ENCODE measurements at regions not wholly inside any gene's neighbourhood (a gene's known extent, or its start where the extent isn't known, plus 50 kb on each side); places are given as distances from the start of the nearest gene placed in this dataset.

- TF ChIP-seq, protein P1, sequence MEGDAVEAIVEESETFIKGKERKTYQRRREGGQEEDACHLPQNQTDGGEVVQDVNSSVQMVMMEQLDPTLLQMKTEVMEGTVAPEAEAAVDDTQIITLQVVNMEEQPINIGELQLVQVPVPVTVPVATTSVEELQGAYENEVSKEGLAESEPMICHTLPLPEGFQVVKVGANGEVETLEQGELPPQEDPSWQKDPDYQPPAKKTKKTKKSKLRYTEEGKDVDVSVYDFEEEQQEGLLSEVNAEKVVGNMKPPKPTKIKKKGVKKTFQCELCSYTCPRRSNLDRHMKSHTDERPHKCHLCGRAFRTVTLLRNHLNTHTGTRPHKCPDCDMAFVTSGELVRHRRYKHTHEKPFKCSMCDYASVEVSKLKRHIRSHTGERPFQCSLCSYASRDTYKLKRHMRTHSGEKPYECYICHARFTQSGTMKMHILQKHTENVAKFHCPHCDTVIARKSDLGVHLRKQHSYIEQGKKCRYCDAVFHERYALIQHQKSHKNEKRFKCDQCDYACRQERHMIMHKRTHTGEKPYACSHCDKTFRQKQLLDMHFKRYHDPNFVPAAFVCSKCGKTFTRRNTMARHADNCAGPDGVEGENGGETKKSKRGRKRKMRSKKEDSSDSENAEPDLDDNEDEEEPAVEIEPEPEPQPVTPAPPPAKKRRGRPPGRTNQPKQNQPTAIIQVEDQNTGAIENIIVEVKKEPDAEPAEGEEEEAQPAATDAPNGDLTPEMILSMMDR (conservative IDR thresholded peaks at IDR 0.05; ENCODE audit: low read length): no peak
- no peak for TF ChIP-seq EZH2phosphoT487 (IDR thresholded peaks at IDR 0.05; ENCODE audit: borderline replicate concordance, low read depth, low read length)
These were observed 52.3 kb upstream of the TIAM2 start for GRCh38 chr6:154942770-154943169.

Measured in OCI-LY7 (cell line).